ENCODE measurements at regions not wholly inside any gene's neighbourhood (a gene's known extent, or its start where the extent isn't known, plus 50 kb on each side); places are given as distances from the start of the nearest gene placed in this dataset.

GRCh38 chr2:109060496-109060895, 68.5 kb upstream of the SH3RF3 start:
- BruUV-seq (replicated peaks) = no TSS peak
- Histone ChIP-seq H3K27me3 (ENCODE audit: control insufficient read depth, insufficient read depth, low read length) (peaks cover 53% of the 10 kb centered on the region), H3K9ac (ENCODE audit: low read depth, low read length) (no peak overlapping the region), H3K18ac (ENCODE audit: low read depth, low read length) (no peak overlapping the region), H2BK5ac (ENCODE audit: low read depth, low read length, poor library complexity, severe bottlenecking) (no peak overlapping the region), H4K8ac (ENCODE audit: low read depth in 2 of 2, low read length in 2 of 2) (no peak overlapping the region), H3K9me1 (ENCODE audit: insufficient read depth, low read length) (no peaks in the 10 kb centered on the region), H2BK120ac (ENCODE audit: low read depth, low read length) (no peak overlapping the region), H2BK20ac (ENCODE audit: low read depth, low read length) (no peak overlapping the region), H3K56ac (ENCODE audit: extremely low read depth, insufficient read depth, low read length) (no peak overlapping the region), H3K4me2 (ENCODE audit: low read depth, low read length) (no peak overlapping the region), H4K20me1 (ENCODE audit: insufficient read depth, low read length) (no peaks in the 10 kb centered on the region), H2BK15ac (ENCODE audit: low read depth, low read length) (no peak overlapping the region), H4K91ac (ENCODE audit: insufficient read depth, low read depth, low read length) (no peak overlapping the region), H3K4me1 (ENCODE audit: control insufficient read depth, insufficient read depth, low read length) (no peaks in the 10 kb centered on the region), H4K5ac (ENCODE audit: low read depth, low read length) (no peak overlapping the region), H3K27ac (ENCODE audit: insufficient read depth, low read length) (no peak overlapping the region), H2AK9ac (replicated peaks; ENCODE audit: low read depth, low read length, poor library complexity) (no peak overlapping the region), H2AK5ac (ENCODE audit: low read depth, low read length) (no peak overlapping the region), H3K79me1 (ENCODE audit: low read depth in 1 of 2, low read length in 2 of 2) (no peaks in the 10 kb centered on the region), H3K36me3 (ENCODE audit: control insufficient read depth, insufficient read depth, low read length) (no peaks in the 10 kb centered on the region), H3K9me3 (ENCODE audit: control insufficient read depth, insufficient read depth, low read length) (no peaks in the 10 kb centered on the region), H3K4ac (ENCODE audit: low read depth, low read length) (no peak overlapping the region), H3K14ac (replicated peaks; ENCODE audit: low read depth, low read length) (no peak overlapping the region), H3K23ac (ENCODE audit: low read depth, low read length) (no peak overlapping the region), H2AFZ (replicated peaks; ENCODE audit: low read length, poor library complexity) (no peak overlapping the region), H3K4me3 (ENCODE audit: insufficient read depth, low read depth, low read length) (no peak overlapping the region)
- intact Hi-C loops (cut with micrococcal nuclease) (no loop called here), dilution Hi-C loops (cut with HindIII; ENCODE audit: low sequenced_read_pairs, unreplicated experiment) (no loop called here), in situ Hi-C loops (cut with MboI; ENCODE audit: low sequenced_read_pairs) (no loop called here)
- ChIA-PET POLR2A (ENCODE audit: unreplicated experiment) (no interaction called here), CTCF (no interaction called here)
- DNase-seq (no peak), ATAC-seq (ENCODE audit: low read depth) (no peak)
- WGBS, 2 experiments (ENCODE audit: extremely low coverage in 2 of 2, insufficient read length in 1 of 2) = no CpG with 5 or more reads among the region's 3 CpGs
- no peak for TF ChIP-seq RAD21 (IDR thresholded peaks at IDR 0.05; ENCODE audit: low read length)
- TF ChIP-seq BHLHE40 (IDR thresholded peaks at IDR 0.05; ENCODE audit: low read depth, low read length) = no peak
- TF ChIP-seq POLR2A (IDR thresholded peaks at IDR 0.05; ENCODE audit: low read depth, low read length) = no peak
- TF ChIP-seq MAFK (IDR thresholded peaks at IDR 0.05; ENCODE audit: low read depth, low read length) = no peak
- no peak for TF ChIP-seq RFX5 (IDR thresholded peaks at IDR 0.05; ENCODE audit: low read depth, low read length)
- TF ChIP-seq CEBPB (IDR thresholded peaks at IDR 0.05; ENCODE audit: low read depth, low read length) = no peak
- TF ChIP-seq ELK1 (IDR thresholded peaks at IDR 0.05; ENCODE audit: borderline replicate concordance, low read depth, low read length) = no peak
- no peak for TF ChIP-seq USF2 (IDR thresholded peaks at IDR 0.05; ENCODE audit: low read depth, low read length)
- no peak for TF ChIP-seq MXI1 (IDR thresholded peaks at IDR 0.05; ENCODE audit: borderline replicate concordance, low read depth, low read length)
- TF ChIP-seq SMC3 (IDR thresholded peaks at IDR 0.05; ENCODE audit: low read depth, low read length) = no peak
- no peak for TF ChIP-seq CTCF (conservative IDR thresholded peaks at IDR 0.05; ENCODE audit: low read depth, low read length)
- no peak for TF ChIP-seq MAZ (IDR thresholded peaks at IDR 0.05; ENCODE audit: borderline replicate concordance, low read depth, low read length)
- TF ChIP-seq RCOR1 (IDR thresholded peaks at IDR 0.05; ENCODE audit: insufficient replicate concordance, low read length) = no peak
- no peak for TF ChIP-seq FOS (IDR thresholded peaks at IDR 0.05; ENCODE audit: low read depth, low read length)
- no peak for TF ChIP-seq NFE2L2 (IDR thresholded peaks at IDR 0.05; ENCODE audit: low read depth, low read length)
- TF ChIP-seq CHD1 (IDR thresholded peaks at IDR 0.05; ENCODE audit: low read depth, low read length) = no peak

Data from IMR-90 (cell line).